Keratinocyte (primary cell): ENCODE measurements at regions not wholly inside any gene's neighbourhood (a gene's known extent, or its start where the extent isn't known, plus 50 kb on each side); places are given as distances from the start of the nearest gene placed in this dataset.

Experiments used
- CTCF ChIP-seq, 3 experiments: IDR thresholded peaks in 1 of 3; conservative IDR thresholded peaks in 1 of 3; optimal IDR thresholded peaks in 1 of 3; 2 replicates in 2 of 3; 3 replicates in 1 of 3; pipeline versions ENCODE3 to v1.5.1; 2011; ENCODE audit warnings: low read length in 3 of 3, mild to moderate bottlenecking in 3 of 3, moderate library complexity in 2 of 3, control low read depth in 1 of 3, inconsistent platforms in 1 of 3; ENCODE audit not compliant: insufficient read depth in 2 of 3; ENCODE audit errors: extremely low read depth in 1 of 3
- EZH2 ChIP-seq: IDR thresholded peaks from one replicate; pipeline ENCODE4 v1.6.1; 2012; ENCODE audit warnings: inconsistent platforms, mild to moderate bottlenecking, low read length, moderate library complexity

GRCh38 chr9:102360846-102361245, 622.4 kb upstream of the GRIN3A start:
- TF ChIP-seq CTCF (optimal IDR thresholded peaks at IDR 0.05 in 1 of 3, IDR thresholded peaks at IDR 0.05 in 1 of 3, conservative IDR thresholded peaks at IDR 0.05 in 1 of 3; ENCODE audit: extremely low read depth in 1 of 3, insufficient read depth in 2 of 3, low read length in 3 of 3): no peak
- TF ChIP-seq EZH2: no peak
